Ovary (tissue), 7 donors: ENCODE measurements at regions not wholly inside any gene's neighbourhood (a gene's known extent, or its start where the extent isn't known, plus 50 kb on each side); places are given as distances from the start of the nearest gene placed in this dataset.

ENCODE experiments used
- DNase-seq, 5 donors: peaks; one replicate each; pipeline ENCODE4 v3.0.0-alpha.2; 2019 to 2020
- H3K27ac ChIP-seq, 2 donors: fragments of 200-600 bp; one replicate each; pipeline versions ENCODE4 v1.5.1 to v1.8.0; 2019 to 2022
- H3K27me3 ChIP-seq: fragments of 200-600 bp; one replicate; pipeline ENCODE4 v1.8.0; 2022
- H3K36me3 ChIP-seq: fragments of 200-600 bp; sonication (generic); one replicate; pipeline ENCODE4 v1.5.1; 2019
- H3K4me1 ChIP-seq: one replicate; pipeline ENCODE4 v1.8.1; 2013; ENCODE audit warnings: mild to moderate bottlenecking, moderate library complexity; ENCODE audit not compliant: insufficient read depth
- H3K4me3 ChIP-seq: fragments of 200-600 bp; sonication (generic); one replicate; pipeline ENCODE4 v1.5.1; 2017
- H3K9me3 ChIP-seq, 2 donors: fragments of 200-600 bp in 1 of 2; sonication (generic) in 1 of 2; one replicate each; pipeline versions ENCODE4 v1.5.1 to v1.8.1; 2013 to 2019; ENCODE audit warnings: mild to moderate bottlenecking in 1 of 2, moderate library complexity in 1 of 2
- CTCF ChIP-seq, 3 donors: fragments of 450-650 bp in 2 of 3; fragments of 200-600 bp in 1 of 3; IDR thresholded peaks; one replicate each; pipeline versions ENCODE4 v1.5.1 to v1.8.0; 2016 to 2022; ENCODE audit warnings: antibody characterized with exemption in 3 of 3, mild to moderate bottlenecking in 1 of 3
- EP300 ChIP-seq: sonication (generic); formaldehyde crosslinking; IDR thresholded peaks from one replicate; pipeline ENCODE4 v1.6.1; 2017; ENCODE audit warnings: antibody characterized with exemption
- POLR2A ChIP-seq: fragments of 450-650 bp; IDR thresholded peaks from one replicate; pipeline ENCODE4 v1.6.1; 2017; ENCODE audit warnings: antibody characterized with exemption, mild to moderate bottlenecking, moderate library complexity
- WGBS, 3 donors: extraction: QIAGEN DNeasy Blood & Tissue Kit in 1 of 3; methylation state at CpG; one replicate each; pipeline versions ENCODE4 v1.1.5 to v1.1.7; 2013 to 2017; 5-methylcytosine and 5-hydroxymethylcytosine counted together
- intact Hi-C, 4 donors: fragments of 100-400 bp; cut with DNase I; formaldehyde crosslinking; loops; one replicate each; pipeline versions ENCODE4 v1.11.0 to v1.15.1; 2022 to 2023
- donor health status: DM: no; HTN: no; CAD: no; lungs with moderate emphysema.
- donor health status: DM: no; HTN: no; CAD: no.
- donor health status: Bipolar disorder and iron deficiency.
- donor health status: DM: no; HTN: no; CAD: no.
- donor health status: DM: yes; HTN: yes; CAD: no.

GRCh38 chr2:6065703-6066102 lies 373.5 kb downstream of the SOX11 start:
- H3K4me1 ChIP-seq: no peaks in the 10 kb centered on the region
- no peaks in the 10 kb centered on the region for H3K9me3 ChIP-seq
- H3K36me3 ChIP-seq: no peaks in the 10 kb centered on the region
- TF ChIP-seq POLR2A (no peak), EP300 (no peak), CTCF (IDR thresholded peaks at IDR 0.05) (no peak)
- H3K27ac ChIP-seq: no peak overlapping the region
- H3K27me3 ChIP-seq: no peaks in the 10 kb centered on the region
- DNase-seq: no peak
- WGBS, 3 donors: 90 to 94% (median 91%) methylated on average over 3 of the region's 3 CpGs
- intact Hi-C loops: no loop called here
- H3K4me3 ChIP-seq: no peak overlapping the region

- no peaks in the 10 kb centered on the region for H3K9me3 ChIP-seq
- DNase-seq: no peak
- WGBS, 3 donors: 56 to 60% (median 59%) methylated on average over 6 of the region's 6 CpGs
- H3K27ac ChIP-seq: no peak overlapping the region
- TF ChIP-seq CTCF (IDR thresholded peaks at IDR 0.05) (no peak), EP300 (no peak), POLR2A (no peak)
- H3K4me1 ChIP-seq: no peaks in the 10 kb centered on the region
- H3K27me3 ChIP-seq: no peaks in the 10 kb centered on the region
- no peak overlapping the region for H3K4me3 ChIP-seq
- no peaks in the 10 kb centered on the region for H3K36me3 ChIP-seq
- intact Hi-C loops: no loop called here
These were observed 374.9 kb downstream of the SOX11 start for GRCh38 chr2:6067089-6067488.

GRCh38 chr2:6067806-6068205 lies 375.6 kb downstream of the SOX11 start:
- intact Hi-C loops: no loop called here
- DNase-seq: no peak
- no peak overlapping the region for H3K27ac ChIP-seq
- H3K36me3 ChIP-seq: no peaks in the 10 kb centered on the region
- H3K4me1 ChIP-seq: no peaks in the 10 kb centered on the region
- H3K9me3 ChIP-seq: no peaks in the 10 kb centered on the region
- no peaks in the 10 kb centered on the region for H3K27me3 ChIP-seq
- no peak for TF ChIP-seq POLR2A
- TF ChIP-seq CTCF (IDR thresholded peaks at IDR 0.05): no peak
- TF ChIP-seq EP300: no peak
- no peak overlapping the region for H3K4me3 ChIP-seq

GRCh38 chr2:6068429-6068828 lies 376.2 kb downstream of the SOX11 start:
- H3K4me1 ChIP-seq: no peaks in the 10 kb centered on the region
- TF ChIP-seq CTCF (IDR thresholded peaks at IDR 0.05) (no peak), POLR2A (no peak), EP300 (no peak)
- intact Hi-C loops: no loop called here
- no peaks in the 10 kb centered on the region for H3K27me3 ChIP-seq
- H3K36me3 ChIP-seq: no peaks in the 10 kb centered on the region
- H3K27ac ChIP-seq: no peak overlapping the region
- H3K4me3 ChIP-seq: no peak overlapping the region
- 86 to 92% (median 89%) methylated on average over 6 of the region's 6 CpGs for WGBS, 3 donors
- H3K9me3 ChIP-seq: no peaks in the 10 kb centered on the region
- no peak for DNase-seq

- intact Hi-C loops: no loop called here
- TF ChIP-seq EP300 (no peak), CTCF (IDR thresholded peaks at IDR 0.05) (no peak), POLR2A (no peak)
- no peaks in the 10 kb centered on the region for H3K36me3 ChIP-seq
- DNase-seq: no peak
- H3K4me1 ChIP-seq: peaks cover 4% of the 10 kb centered on the region
- H3K9me3 ChIP-seq: no peaks in the 10 kb centered on the region
- no peak overlapping the region for H3K4me3 ChIP-seq
- 71 to 79% (median 77%) methylated on average over 5 of the region's 5 CpGs for WGBS, 3 donors
- H3K27me3 ChIP-seq: no peaks in the 10 kb centered on the region
- no peak overlapping the region for H3K27ac ChIP-seq
These were observed 377.2 kb downstream of the SOX11 start for GRCh38 chr2:6069381-6069780.
